ENCODE measurements at regions not wholly inside any gene's neighbourhood (a gene's known extent, or its start where the extent isn't known, plus 50 kb on each side); places are given as distances from the start of the nearest gene placed in this dataset.
A peak's percentile ranks its signal among the peaks of the same experiment; 100 is the strongest.

DNA sequence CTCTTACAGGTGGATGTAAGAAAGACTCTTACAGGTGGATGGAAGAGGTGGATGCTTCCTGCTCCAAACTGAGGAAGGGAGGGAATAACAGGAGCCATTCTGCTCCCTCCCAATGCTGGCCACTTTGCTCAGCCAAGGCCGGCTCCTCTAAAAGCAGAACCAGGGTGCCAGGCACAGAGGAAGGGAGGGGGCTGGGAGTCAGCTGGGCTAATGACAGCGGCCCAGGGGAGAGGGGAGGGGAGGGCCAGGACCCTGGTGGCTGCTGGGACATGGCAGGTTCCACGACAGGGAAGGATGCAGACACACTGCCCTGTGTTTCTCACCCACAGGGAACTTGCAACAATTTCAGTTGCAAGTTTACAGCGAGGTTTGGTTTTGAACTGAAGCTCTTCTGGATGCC, 173.4 kb downstream of the ANAPC1 start:
- Mint-ChIP-seq H3K27ac (peak overlapping the region in 2 of 3 experiments; percentile 72 to 96; a peak in 5 of 7 replicates), H3K27me3 (ENCODE audit: low read depth) (no peaks in the 10 kb centered on the region; the same call in 1 of the 2 replicates), H3K9me3 (peaks cover 11 to 16% of the 10 kb centered on the region in 2 experiments; a peak in 4 of 5 replicates), H3K4me1 (peaks cover 38 to 40% of the 10 kb centered on the region in 2 experiments), H3K36me3 (ENCODE audit: insufficient read depth in 1 of 3, low read depth in 3 of 3) (peaks cover 6 to 17% (median 9%) of the 10 kb centered on the region in 3 experiments; a peak in 6 of 7 replicates), H3K4me3 (no peak overlapping the region)
- H2BK15ac ChIP-seq (ENCODE audit: low read depth, low read length): no peak overlapping the region
- no peak overlapping the region for H3K27ac ChIP-seq (ENCODE audit: insufficient read length, low read depth, low read length)
- H3T11ph ChIP-seq (ENCODE audit: low read length): no peak overlapping the region
- no peak for DNase-seq
- no peaks in the 10 kb centered on the region for H3K9me3 ChIP-seq (ENCODE audit: control insufficient read depth, low read depth, low read length)
- no peak overlapping the region for H4K5ac ChIP-seq (ENCODE audit: insufficient read length, low read depth, low read length)
- no peak overlapping the region for H2BK20ac ChIP-seq (ENCODE audit: low read depth, low read length, poor library complexity, severe bottlenecking)
- no peak overlapping the region for H3K4ac ChIP-seq (ENCODE audit: low read depth, low read length)
- H3K4me2 ChIP-seq (ENCODE audit: insufficient read depth, insufficient read length, low read length): no peak overlapping the region
- TF ChIP-seq, protein P1, sequence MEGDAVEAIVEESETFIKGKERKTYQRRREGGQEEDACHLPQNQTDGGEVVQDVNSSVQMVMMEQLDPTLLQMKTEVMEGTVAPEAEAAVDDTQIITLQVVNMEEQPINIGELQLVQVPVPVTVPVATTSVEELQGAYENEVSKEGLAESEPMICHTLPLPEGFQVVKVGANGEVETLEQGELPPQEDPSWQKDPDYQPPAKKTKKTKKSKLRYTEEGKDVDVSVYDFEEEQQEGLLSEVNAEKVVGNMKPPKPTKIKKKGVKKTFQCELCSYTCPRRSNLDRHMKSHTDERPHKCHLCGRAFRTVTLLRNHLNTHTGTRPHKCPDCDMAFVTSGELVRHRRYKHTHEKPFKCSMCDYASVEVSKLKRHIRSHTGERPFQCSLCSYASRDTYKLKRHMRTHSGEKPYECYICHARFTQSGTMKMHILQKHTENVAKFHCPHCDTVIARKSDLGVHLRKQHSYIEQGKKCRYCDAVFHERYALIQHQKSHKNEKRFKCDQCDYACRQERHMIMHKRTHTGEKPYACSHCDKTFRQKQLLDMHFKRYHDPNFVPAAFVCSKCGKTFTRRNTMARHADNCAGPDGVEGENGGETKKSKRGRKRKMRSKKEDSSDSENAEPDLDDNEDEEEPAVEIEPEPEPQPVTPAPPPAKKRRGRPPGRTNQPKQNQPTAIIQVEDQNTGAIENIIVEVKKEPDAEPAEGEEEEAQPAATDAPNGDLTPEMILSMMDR (conservative IDR thresholded peaks at IDR 0.05): no peak
- no peaks in the 10 kb centered on the region for H4K20me1 ChIP-seq (ENCODE audit: control insufficient read depth, insufficient read depth, insufficient read length)
- H3K56ac ChIP-seq (ENCODE audit: insufficient read length, low read depth, low read length): no peak overlapping the region
- no peak overlapping the region for H3K9ac ChIP-seq (ENCODE audit: extremely low read depth, insufficient read length, low read length)
- H2AK5ac ChIP-seq (ENCODE audit: insufficient read length, low read length): no peak overlapping the region
- H4K91ac ChIP-seq (ENCODE audit: insufficient read length, low read depth, low read length): peak overlapping the region; percentile 29
- H2BK5ac ChIP-seq (ENCODE audit: insufficient read length, low read length): no peak overlapping the region
- no peak overlapping the region for H2BK120ac ChIP-seq (ENCODE audit: low read depth, low read length, poor library complexity, severe bottlenecking)
- H3K4me1 ChIP-seq (ENCODE audit: insufficient read depth, low read length): peaks cover 9% of the 10 kb centered on the region; the same call in 1 of the 2 replicates
- H4K8ac ChIP-seq (replicated peaks; ENCODE audit: insufficient read length, low read depth, low read length): no peak overlapping the region
- H2BK12ac ChIP-seq (ENCODE audit: insufficient read length, low read depth, low read length): no peak overlapping the region
- no peaks in the 10 kb centered on the region for H3K79me2 ChIP-seq (ENCODE audit: insufficient read depth, low read length)
- no peaks in the 10 kb centered on the region for H3K27me3 ChIP-seq (ENCODE audit: insufficient read depth, low read length)
- H3K79me1 ChIP-seq (ENCODE audit: insufficient read depth, low read depth, low read length, poor library complexity, severe bottlenecking): no peaks in the 10 kb centered on the region
- no CpG with 5 or more reads among the region's 4 CpGs for WGBS (ENCODE audit: extremely low coverage, insufficient read length, low lambda C conversion rate)
- no peak overlapping the region for H3K23ac ChIP-seq (ENCODE audit: insufficient read length, low read depth, low read length)
- H3K23me2 ChIP-seq (ENCODE audit: insufficient read length, low read depth, low read length, poor library complexity, severe bottlenecking): no peaks in the 10 kb centered on the region
- H3K18ac ChIP-seq (ENCODE audit: insufficient read length, low read depth, low read length): peak overlapping the region; percentile 65
- peak overlapping the region; percentile 29; the same call in 1 of the 2 replicates for H3K14ac ChIP-seq (ENCODE audit: insufficient read depth, low read length)
- H2AFZ ChIP-seq (ENCODE audit: low read length): no peak overlapping the region

Measured in H9 (cell line).